ENCODE measurements at regions not wholly inside any gene's neighbourhood (a gene's known extent, or its start where the extent isn't known, plus 50 kb on each side); places are given as distances from the start of the nearest gene placed in this dataset.

DNA sequence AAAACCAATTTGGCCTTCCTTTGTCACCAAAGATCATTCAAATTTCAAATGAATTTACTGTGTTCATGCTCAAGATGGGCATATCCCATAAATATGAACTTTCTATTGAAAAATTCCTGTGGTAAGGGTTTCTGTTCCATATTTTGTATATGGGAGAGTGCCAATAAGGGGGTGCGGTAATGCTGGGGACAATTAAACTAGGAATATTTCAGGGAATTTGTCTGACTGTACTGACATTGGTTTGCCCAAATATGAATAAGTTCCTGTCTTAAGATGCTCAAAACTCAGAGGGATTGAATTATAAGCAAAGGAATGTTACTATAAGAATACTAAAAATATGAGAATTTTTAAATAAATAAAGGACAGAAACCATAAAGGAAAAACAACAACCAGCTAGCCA is 553.0 kb upstream of the MARCKS start:
- TF ChIP-seq, protein P1, sequence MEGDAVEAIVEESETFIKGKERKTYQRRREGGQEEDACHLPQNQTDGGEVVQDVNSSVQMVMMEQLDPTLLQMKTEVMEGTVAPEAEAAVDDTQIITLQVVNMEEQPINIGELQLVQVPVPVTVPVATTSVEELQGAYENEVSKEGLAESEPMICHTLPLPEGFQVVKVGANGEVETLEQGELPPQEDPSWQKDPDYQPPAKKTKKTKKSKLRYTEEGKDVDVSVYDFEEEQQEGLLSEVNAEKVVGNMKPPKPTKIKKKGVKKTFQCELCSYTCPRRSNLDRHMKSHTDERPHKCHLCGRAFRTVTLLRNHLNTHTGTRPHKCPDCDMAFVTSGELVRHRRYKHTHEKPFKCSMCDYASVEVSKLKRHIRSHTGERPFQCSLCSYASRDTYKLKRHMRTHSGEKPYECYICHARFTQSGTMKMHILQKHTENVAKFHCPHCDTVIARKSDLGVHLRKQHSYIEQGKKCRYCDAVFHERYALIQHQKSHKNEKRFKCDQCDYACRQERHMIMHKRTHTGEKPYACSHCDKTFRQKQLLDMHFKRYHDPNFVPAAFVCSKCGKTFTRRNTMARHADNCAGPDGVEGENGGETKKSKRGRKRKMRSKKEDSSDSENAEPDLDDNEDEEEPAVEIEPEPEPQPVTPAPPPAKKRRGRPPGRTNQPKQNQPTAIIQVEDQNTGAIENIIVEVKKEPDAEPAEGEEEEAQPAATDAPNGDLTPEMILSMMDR (IDR thresholded peaks at IDR 0.05) = no peak
- TF ChIP-seq MYC (IDR thresholded peaks at IDR 0.05; ENCODE audit: borderline replicate concordance, low read length) (no peak), MAFK (IDR thresholded peaks at IDR 0.05; ENCODE audit: partially characterized antibody) (no peak), RFX5 (IDR thresholded peaks at IDR 0.05) (no peak), POLR2A (IDR thresholded peaks at IDR 0.05; ENCODE audit: low read length) (no peak), CBX8 (IDR thresholded peaks at IDR 0.05) (no peak), PHF8 (IDR thresholded peaks at IDR 0.05; ENCODE audit: borderline replicate concordance, low read depth) (no peak), MAZ (IDR thresholded peaks at IDR 0.05; ENCODE audit: borderline replicate concordance, low read depth, low read length) (no peak), POLR2AphosphoS2 (conservative IDR thresholded peaks at IDR 0.05; ENCODE audit: low read length) (no peak), HDAC2 (IDR thresholded peaks at IDR 0.05) (no peak)
- TF ChIP-seq, protein P2, sequence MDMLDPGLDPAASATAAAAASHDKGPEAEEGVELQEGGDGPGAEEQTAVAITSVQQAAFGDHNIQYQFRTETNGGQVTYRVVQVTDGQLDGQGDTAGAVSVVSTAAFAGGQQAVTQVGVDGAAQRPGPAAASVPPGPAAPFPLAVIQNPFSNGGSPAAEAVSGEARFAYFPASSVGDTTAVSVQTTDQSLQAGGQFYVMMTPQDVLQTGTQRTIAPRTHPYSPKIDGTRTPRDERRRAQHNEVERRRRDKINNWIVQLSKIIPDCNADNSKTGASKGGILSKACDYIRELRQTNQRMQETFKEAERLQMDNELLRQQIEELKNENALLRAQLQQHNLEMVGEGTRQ (IDR thresholded peaks at IDR 0.05) = no peak
- TF ChIP-seq, protein P3, sequence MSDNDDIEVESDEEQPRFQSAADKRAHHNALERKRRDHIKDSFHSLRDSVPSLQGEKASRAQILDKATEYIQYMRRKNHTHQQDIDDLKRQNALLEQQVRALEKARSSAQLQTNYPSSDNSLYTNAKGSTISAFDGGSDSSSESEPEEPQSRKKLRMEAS (IDR thresholded peaks at IDR 0.05) = no peak

Measured in A549 (cell line).